HCT116 (cell line): ENCODE measurements at regions not wholly inside any gene's neighbourhood (a gene's known extent, or its start where the extent isn't known, plus 50 kb on each side); places are given as distances from the start of the nearest gene placed in this dataset.

ENCODE experiments used
- ATAC-seq: fragments of 200-7000 bp; cut with Tn5 transposase; 2 replicates; pipeline ENCODE4 v1.9.1; 2020; ENCODE audit warnings: mild to moderate bottlenecking, moderate library complexity
- BruUV-seq: library from RNA; stranded (reverse); fragments of 400-500 nt; replicated peaks from 2 replicates; lab custom pipeline; 2021; lab: Mats Ljungman, UMichigan
- CTCF ChIA-PET: fragments of 300-600 bp; sonication (Branson Sonifier 250); formaldehyde crosslinking; loops from one replicate; lab custom pipeline; 2021; ENCODE audit warnings: antibody characterized with exemption; lab: Charles Lee
- POLR2A ChIA-PET: fragments of 300-600, 350-600 bp; sonication (Branson Sonifier 250); formaldehyde crosslinking; loops from one replicate; lab custom pipeline; 2021; ENCODE audit warnings: antibody characterized with exemption; lab: Charles Lee
- RAD21 ChIA-PET, 2 experiments: fragments of 300-600 bp; sonication (Branson Sonifier 250); formaldehyde crosslinking; loops; one replicate each; lab custom pipeline; 2023; ENCODE audit warnings: low total read pairs in 2 of 2; ENCODE audit not compliant: uncharacterized antibody in 2 of 2, unreplicated experiment in 2 of 2, low non-redundant PET in 1 of 2; lab: Charles Lee
- DNase-seq: peaks from one replicate; pipeline ENCODE4 v3.0.0-alpha.2; 2010; ENCODE audit warnings: low read depth, low spot score
- H2AFZ ChIP-seq: fragments of 200-600 bp; shearing (Covaris generic), sonication (generic); 2 replicates; pipeline ENCODE4 v1.6.1; 2017; ENCODE audit warnings: low read depth, mixed run types, mixed read lengths, antibody characterized with exemption, low read length; ENCODE audit not compliant: poor library complexity, severe bottlenecking
- H3K27ac ChIP-seq: 2 replicates; pipeline ENCODE4 v1.5.1; 2012; ENCODE audit warnings: low read depth, low read length
- H3K27me3 ChIP-seq: fragments of 200-600 bp; sonication (generic); 2 replicates; pipeline ENCODE4 v1.6.1; 2016; ENCODE audit warnings: mixed run types, low read length, mixed read lengths; ENCODE audit not compliant: insufficient read depth
- H3K36me3 ChIP-seq, 2 experiments: fragments of 200-500 bp in 1 of 2; fragments of 200-600 bp in 1 of 2; sonication (Bioruptor generic) in 1 of 2; sonication (generic) in 1 of 2; 2 replicates each; pipeline versions ENCODE4 v1.5.1 to v1.6.1; 2014 to 2016; ENCODE audit warnings: low read length in 2 of 2, inconsistent platforms in 1 of 2, mixed read lengths in 1 of 2, mixed run types in 1 of 2; ENCODE audit not compliant: insufficient read depth in 2 of 2, control insufficient read depth in 1 of 2
- H3K4me1 ChIP-seq, 2 experiments: fragments of 200-600 bp in 1 of 2; sonication (generic) in 1 of 2; 2 replicates each; pipeline versions ENCODE4 v1.5.1 to v1.6.1; 2012 to 2017; ENCODE audit warnings: low read length in 2 of 2, inconsistent platforms in 1 of 2, mild to moderate bottlenecking in 1 of 2, mixed read lengths in 1 of 2, mixed run types in 1 of 2, moderate library complexity in 1 of 2; ENCODE audit not compliant: insufficient read depth in 2 of 2, control insufficient read depth in 1 of 2
- H3K4me2 ChIP-seq: fragments of 200-600 bp; sonication (generic); 2 replicates; pipeline ENCODE4 v1.6.1; 2017; ENCODE audit warnings: mixed run types, low read length, mixed read lengths
- H3K4me3 ChIP-seq, 2 experiments: fragments of 200-600 bp in 1 of 2; sonication (generic) in 1 of 2; replicated peaks in 1 of 2; 2 replicates each; pipeline ENCODE4 v1.5.1; 2011 to 2016; ENCODE audit warnings: low read length in 2 of 2, control low read depth in 1 of 2, low read depth in 1 of 2, mild to moderate bottlenecking in 1 of 2, mixed read lengths in 1 of 2, mixed run types in 1 of 2
- H3K79me2 ChIP-seq: fragments of 200-600 bp; sonication (generic); 2 replicates; pipeline ENCODE4 v1.6.1; 2017; ENCODE audit warnings: mild to moderate bottlenecking, mixed run types, low read length, moderate library complexity, mixed read lengths; ENCODE audit not compliant: insufficient read depth
- H3K9ac ChIP-seq: fragments of 200-600 bp; sonication (generic); 2 replicates; pipeline ENCODE4 v1.6.1; 2016; ENCODE audit warnings: low read length, mixed read lengths
- H3K9me2 ChIP-seq: fragments of 200-600 bp; sonication (generic), shearing (Covaris generic); 2 replicates; pipeline ENCODE4 v1.6.1; 2017; ENCODE audit warnings: mixed run types, mild to moderate bottlenecking, moderate library complexity; ENCODE audit not compliant: insufficient read depth
- H3K9me3 ChIP-seq, 2 experiments: fragments of 200-500 bp in 1 of 2; fragments of 200-600 bp in 1 of 2; sonication (Bioruptor generic) in 1 of 2; sonication (generic) in 1 of 2; 2 replicates each; pipeline ENCODE4 v1.6.1; 2014 to 2017; ENCODE audit warnings: low read length in 2 of 2, mixed read lengths in 2 of 2, inconsistent platforms in 1 of 2, low read depth in 1 of 2, mild to moderate bottlenecking in 1 of 2, mixed run types in 1 of 2, moderate library complexity in 1 of 2; ENCODE audit not compliant: control insufficient read depth in 1 of 2, insufficient read depth in 1 of 2
- H4K20me1 ChIP-seq: fragments of 200-600 bp; sonication (generic), shearing (Covaris generic); 2 replicates; pipeline ENCODE4 v1.6.1; 2017; ENCODE audit warnings: mixed run types, mild to moderate bottlenecking, moderate library complexity; ENCODE audit not compliant: insufficient read depth
- CEBPB ChIP-seq: IDR thresholded peaks from 2 replicates; pipeline ENCODE4 v1.6.1; 2012; ENCODE audit warnings: low read depth
- ELF1 ChIP-seq: IDR thresholded peaks from 2 replicates; pipeline ENCODE4 v1.6.1; 2012; ENCODE audit warnings: low read depth, borderline replicate concordance
- EZH2phosphoT487 ChIP-seq: fragments of 200-600 bp; IDR thresholded peaks from 2 replicates; pipeline ENCODE4 v1.6.1; 2018; ENCODE audit warnings: antibody characterized with exemption, borderline replicate concordance
- JUND ChIP-seq: IDR thresholded peaks from 2 replicates; pipeline ENCODE4 v1.6.1; 2012
- RAD21 ChIP-seq: IDR thresholded peaks from 2 replicates; pipeline ENCODE4 v1.6.1; 2012; ENCODE audit warnings: low read depth, mild to moderate bottlenecking
- YY1 ChIP-seq: IDR thresholded peaks from 2 replicates; pipeline ENCODE4 v1.6.1; 2011; ENCODE audit warnings: low read length, low read depth, moderate library complexity, mild to moderate bottlenecking; ENCODE audit not compliant: insufficient replicate concordance; ENCODE audit errors: extremely low read depth
- ZBTB33 ChIP-seq: IDR thresholded peaks from 2 replicates; pipeline ENCODE4 v1.6.1; 2011; ENCODE audit warnings: mild to moderate bottlenecking, low read length, moderate library complexity; ENCODE audit not compliant: insufficient replicate concordance; ENCODE audit errors: extremely low read depth
- intact Hi-C: fragments of 100-400 bp; cut with micrococcal nuclease; formaldehyde crosslinking; loops from 2 replicates; pipeline ENCODE4 v1.10.0; 2022
- TF ChIP-seq, protein P1 (sequence below): IDR thresholded peaks from 2 replicates; pipeline ENCODE4 v1.6.1; 2012; ENCODE audit warnings: low read depth

DNA sequence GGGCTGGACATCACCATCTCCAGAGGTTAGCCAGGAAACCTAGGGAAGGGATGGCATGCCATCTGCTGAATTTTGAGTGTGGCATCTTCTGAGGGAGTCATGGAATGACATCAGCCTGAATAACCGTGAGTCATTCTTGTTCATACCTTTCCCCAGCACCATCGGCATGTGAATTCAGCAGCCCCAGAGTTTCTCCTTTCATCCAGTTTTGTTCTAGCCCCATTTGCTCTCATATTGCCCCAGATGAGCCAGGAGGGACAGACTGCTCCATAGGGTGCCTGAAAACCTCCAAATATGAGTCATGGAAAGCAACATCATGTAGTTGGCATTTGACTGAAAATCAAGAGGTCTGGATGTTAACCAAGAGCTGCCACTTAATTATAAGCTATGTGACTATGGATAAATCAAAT lies 219.2 kb upstream of the SGK1 start (continued):
- TF ChIP-seq, protein P1, sequence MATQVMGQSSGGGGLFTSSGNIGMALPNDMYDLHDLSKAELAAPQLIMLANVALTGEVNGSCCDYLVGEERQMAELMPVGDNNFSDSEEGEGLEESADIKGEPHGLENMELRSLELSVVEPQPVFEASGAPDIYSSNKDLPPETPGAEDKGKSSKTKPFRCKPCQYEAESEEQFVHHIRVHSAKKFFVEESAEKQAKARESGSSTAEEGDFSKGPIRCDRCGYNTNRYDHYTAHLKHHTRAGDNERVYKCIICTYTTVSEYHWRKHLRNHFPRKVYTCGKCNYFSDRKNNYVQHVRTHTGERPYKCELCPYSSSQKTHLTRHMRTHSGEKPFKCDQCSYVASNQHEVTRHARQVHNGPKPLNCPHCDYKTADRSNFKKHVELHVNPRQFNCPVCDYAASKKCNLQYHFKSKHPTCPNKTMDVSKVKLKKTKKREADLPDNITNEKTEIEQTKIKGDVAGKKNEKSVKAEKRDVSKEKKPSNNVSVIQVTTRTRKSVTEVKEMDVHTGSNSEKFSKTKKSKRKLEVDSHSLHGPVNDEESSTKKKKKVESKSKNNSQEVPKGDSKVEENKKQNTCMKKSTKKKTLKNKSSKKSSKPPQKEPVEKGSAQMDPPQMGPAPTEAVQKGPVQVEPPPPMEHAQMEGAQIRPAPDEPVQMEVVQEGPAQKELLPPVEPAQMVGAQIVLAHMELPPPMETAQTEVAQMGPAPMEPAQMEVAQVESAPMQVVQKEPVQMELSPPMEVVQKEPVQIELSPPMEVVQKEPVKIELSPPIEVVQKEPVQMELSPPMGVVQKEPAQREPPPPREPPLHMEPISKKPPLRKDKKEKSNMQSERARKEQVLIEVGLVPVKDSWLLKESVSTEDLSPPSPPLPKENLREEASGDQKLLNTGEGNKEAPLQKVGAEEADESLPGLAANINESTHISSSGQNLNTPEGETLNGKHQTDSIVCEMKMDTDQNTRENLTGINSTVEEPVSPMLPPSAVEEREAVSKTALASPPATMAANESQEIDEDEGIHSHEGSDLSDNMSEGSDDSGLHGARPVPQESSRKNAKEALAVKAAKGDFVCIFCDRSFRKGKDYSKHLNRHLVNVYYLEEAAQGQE = no peak
- TF ChIP-seq ELF1 = no peak

- peaks cover 6 to 30% of the 10 kb centered on the region in 2 experiments; a peak in 3 of 4 replicates for H3K4me1 ChIP-seq
- intact Hi-C loops = loop anchor here (10.0 kb wide), 1 partner anchor 361 kb away; no protein-coding TSS in a partner anchor
- no peak for TF ChIP-seq YY1
- no peak for TF ChIP-seq CEBPB
- no peak for TF ChIP-seq ELF1
- no peak for TF ChIP-seq RAD21
- TF ChIP-seq EZH2phosphoT487 = no peak
- no peak for TF ChIP-seq JUND
- no peak for TF ChIP-seq ZBTB33
- H3K27me3 ChIP-seq = no peaks in the 10 kb centered on the region
- no peaks in the 10 kb centered on the region for H3K9me2 ChIP-seq
- H2AFZ ChIP-seq = no peak overlapping the region
- ATAC-seq (no peak), DNase-seq (no peak)
- no peak overlapping the region for H3K4me2 ChIP-seq
- H3K27ac ChIP-seq = no peak overlapping the region
- H4K20me1 ChIP-seq = no peaks in the 10 kb centered on the region
- H3K36me3 ChIP-seq = no peaks in the 10 kb centered on the region
- H3K79me2 ChIP-seq = no peaks in the 10 kb centered on the region
- ChIA-PET RAD21 (no interaction called here), CTCF (no interaction called here), POLR2A (no interaction called here)
- H3K9ac ChIP-seq = no peak overlapping the region
- no peak overlapping the region for H3K4me3 ChIP-seq
- BruUV-seq = no TSS peak
- no peaks in the 10 kb centered on the region for H3K9me3 ChIP-seq
Observed at GRCh38 chr6:134535831-134536230, 217.9 kb upstream of the SGK1 start.
